Mesendoderm (in vitro differentiated cells): ENCODE measurements at regions not wholly inside any gene's neighbourhood (a gene's known extent, or its start where the extent isn't known, plus 50 kb on each side); places are given as distances from the start of the nearest gene placed in this dataset.

Experiments
- DNase-seq: peaks from one replicate; pipeline ENCODE4 v3.0.0; 2013
- H2AK5ac ChIP-seq: 2 replicates; pipeline ENCODE4 v1.6.1; 2013; ENCODE audit warnings: low read length, inconsistent platforms
- H2BK120ac ChIP-seq: 2 replicates; pipeline ENCODE4 v1.6.1; 2013; ENCODE audit warnings: low read depth, mild to moderate bottlenecking, low read length, moderate library complexity, mixed read lengths
- H2BK15ac ChIP-seq: replicated peaks from 2 replicates; pipeline ENCODE4 v1.6.1; 2013; ENCODE audit warnings: low read depth, mild to moderate bottlenecking, moderate library complexity
- H2BK5ac ChIP-seq: 2 replicates; pipeline ENCODE4 v1.6.1; 2013; ENCODE audit warnings: low read length, inconsistent platforms
- H3K18ac ChIP-seq: 2 replicates; pipeline ENCODE4 v1.6.1; 2013; ENCODE audit warnings: mild to moderate bottlenecking, low read length, mixed read lengths
- H3K23ac ChIP-seq: one replicate; pipeline ENCODE4 v1.6.1; 2013; ENCODE audit warnings: low read length
- H3K27ac ChIP-seq: 2 replicates; pipeline ENCODE4 v1.5.1; 2013; ENCODE audit warnings: low read depth, mild to moderate bottlenecking, inconsistent platforms, low read length, moderate library complexity
- H3K27me3 ChIP-seq: 2 replicates; pipeline ENCODE4 v1.6.1; 2013; ENCODE audit warnings: low read length, control low read depth, mild to moderate bottlenecking, inconsistent platforms; ENCODE audit not compliant: insufficient read depth, poor library complexity
- H3K36me3 ChIP-seq: 2 replicates; pipeline ENCODE4 v1.6.1; 2013; ENCODE audit warnings: low read length, inconsistent platforms; ENCODE audit not compliant: control insufficient read depth, insufficient read depth
- H3K4ac ChIP-seq: one replicate; pipeline ENCODE4 v1.6.1; 2013; ENCODE audit warnings: low read depth, mild to moderate bottlenecking, low read length, moderate library complexity
- H3K4me1 ChIP-seq: 2 replicates; pipeline ENCODE4 v1.6.1; 2013; ENCODE audit warnings: low read depth, low read length, inconsistent platforms; ENCODE audit not compliant: control insufficient read depth
- H3K4me2 ChIP-seq: 2 replicates; pipeline ENCODE4 v1.6.1; 2013; ENCODE audit warnings: low read length
- H3K4me3 ChIP-seq: 2 replicates; pipeline ENCODE4 v1.5.1; 2013; ENCODE audit warnings: mild to moderate bottlenecking, low read length
- H3K56ac ChIP-seq: one replicate; pipeline ENCODE4 v1.6.1; 2013; ENCODE audit warnings: low read length
- H3K79me1 ChIP-seq: 2 replicates; pipeline ENCODE4 v1.6.1; 2013; ENCODE audit warnings: low read length, inconsistent platforms
- H3K79me2 ChIP-seq: 2 replicates; pipeline ENCODE4 v1.6.1; 2013; ENCODE audit warnings: mild to moderate bottlenecking, low read length; ENCODE audit not compliant: control insufficient read depth, insufficient read depth
- H3K9ac ChIP-seq: 2 replicates; pipeline ENCODE4 v1.6.1; 2013; ENCODE audit warnings: low read length, inconsistent platforms
- H4K5ac ChIP-seq: one replicate; pipeline ENCODE4 v1.6.1; 2013; ENCODE audit warnings: low read length
- H4K8ac ChIP-seq: one replicate; pipeline ENCODE4 v1.6.1; 2013; ENCODE audit warnings: low read depth, mild to moderate bottlenecking, control low read depth, low read length, moderate library complexity
- WGBS: extraction: QIAGEN DNeasy Blood & Tissue Kit; methylation state at CpG from one replicate; pipeline ENCODE4 v1.1.7; 2013; ENCODE audit warnings: low lambda C conversion rate, missing lambda C conversion rate; ENCODE audit not compliant: insufficient coverage; ENCODE audit errors: extremely low coverage; 5-methylcytosine and 5-hydroxymethylcytosine counted together

- WGBS, result no CpG with 5 or more reads among the region's 4 CpGs
- no peak for DNase-seq
Measured at GRCh38 chr20:60209048-60209447, 250.8 kb downstream of the CDH26 start.

GRCh38 chr20:60210779-60211617, 252.8 kb downstream of the CDH26 start:
- Histone ChIP-seq H3K27ac (no peak overlapping the region), H2AK5ac (no peak overlapping the region)

More at GRCh38 chr20:60209048-60209447, 250.8 kb downstream of the CDH26 start:
- H3K9ac ChIP-seq, result no peak overlapping the region
- H3K56ac ChIP-seq, result no peak overlapping the region
- H3K4me3 ChIP-seq, result no peak overlapping the region
- no peak overlapping the region for H2BK15ac ChIP-seq
- H3K4me2 ChIP-seq, result no peak overlapping the region
- no peaks in the 10 kb centered on the region for H3K36me3 ChIP-seq
- H3K79me2 ChIP-seq, result no peaks in the 10 kb centered on the region
- no peaks in the 10 kb centered on the region for H3K79me1 ChIP-seq
- no peaks in the 10 kb centered on the region for H3K4me1 ChIP-seq
- no peak overlapping the region for H4K8ac ChIP-seq
- no peak overlapping the region for H3K18ac ChIP-seq
- no peak overlapping the region for H4K5ac ChIP-seq
- no peak overlapping the region for H3K27ac ChIP-seq
- H2AK5ac ChIP-seq, result no peak overlapping the region
- H3K23ac ChIP-seq, result no peak overlapping the region
- no peak overlapping the region for H2BK120ac ChIP-seq
- no peaks in the 10 kb centered on the region for H3K27me3 ChIP-seq
- no peak overlapping the region for H2BK5ac ChIP-seq
- H3K4ac ChIP-seq, result no peak overlapping the region

GRCh38 chr20:60211618-60212463, 253.6 kb downstream of the CDH26 start:
- peak overlapping the region; percentile 31 for H3K56ac ChIP-seq
- no peak overlapping the region for H2BK15ac ChIP-seq
- H3K9ac ChIP-seq, result no peak overlapping the region
- H3K79me1 ChIP-seq, result no peaks in the 10 kb centered on the region
- no peaks in the 10 kb centered on the region for H3K27me3 ChIP-seq
- WGBS, result no CpG with 5 or more reads among the region's 18 CpGs
- H3K4me1 ChIP-seq, result no peaks in the 10 kb centered on the region
- no peak overlapping the region for H2AK5ac ChIP-seq
- no peak for DNase-seq
- H4K5ac ChIP-seq, result no peak overlapping the region
- H3K27ac ChIP-seq, result no peak overlapping the region
- no peak overlapping the region for H2BK120ac ChIP-seq
- H2BK5ac ChIP-seq, result no peak overlapping the region
- no peak overlapping the region for H4K8ac ChIP-seq
- no peak overlapping the region for H3K4me2 ChIP-seq
- H3K4ac ChIP-seq, result no peak overlapping the region
- H3K18ac ChIP-seq, result no peak overlapping the region
- no peak overlapping the region for H3K4me3 ChIP-seq
- H3K23ac ChIP-seq, result no peak overlapping the region
- no peaks in the 10 kb centered on the region for H3K79me2 ChIP-seq
- no peaks in the 10 kb centered on the region for H3K36me3 ChIP-seq

More at GRCh38 chr20:60210779-60211617, 252.8 kb downstream of the CDH26 start:
- Histone ChIP-seq H4K5ac (no peak overlapping the region), H3K18ac (no peak overlapping the region), H3K4me1 (no peaks in the 10 kb centered on the region), H2BK5ac (no peak overlapping the region), H2BK15ac (no peak overlapping the region), H3K56ac (no peak overlapping the region), H3K9ac (no peak overlapping the region), H3K79me1 (no peaks in the 10 kb centered on the region), H3K36me3 (no peaks in the 10 kb centered on the region), H2BK120ac (no peak overlapping the region), H3K27me3 (no peaks in the 10 kb centered on the region), H3K4me3 (no peak overlapping the region), H3K4me2 (no peak overlapping the region), H3K4ac (no peak overlapping the region), H3K79me2 (no peaks in the 10 kb centered on the region), H3K23ac (no peak overlapping the region), H4K8ac (no peak overlapping the region)
- WGBS, result no CpG with 5 or more reads among the region's 25 CpGs
- peak; percentile 71 for DNase-seq

- no peak overlapping the region for H3K27ac ChIP-seq
Measured at GRCh38 chr20:60212695-60213094, 254.5 kb downstream of the CDH26 start.

GRCh38 chr20:60213126-60213893, 255.1 kb downstream of the CDH26 start:
- Histone ChIP-seq H3K56ac (no peak overlapping the region), H3K27ac (no peak overlapping the region), H4K5ac (no peak overlapping the region), H3K4me2 (no peak overlapping the region), H3K36me3 (no peaks in the 10 kb centered on the region), H3K4me1 (no peaks in the 10 kb centered on the region), H3K9ac (no peak overlapping the region), H3K4ac (no peak overlapping the region), H2BK5ac (no peak overlapping the region), H3K79me2 (no peaks in the 10 kb centered on the region), H2AK5ac (no peak overlapping the region), H3K18ac (no peak overlapping the region), H3K4me3 (no peak overlapping the region), H3K79me1 (no peaks in the 10 kb centered on the region), H2BK15ac (no peak overlapping the region), H3K27me3 (no peaks in the 10 kb centered on the region), H4K8ac (no peak overlapping the region), H3K23ac (no peak overlapping the region), H2BK120ac (no peak overlapping the region)
- no peak for DNase-seq
- WGBS, result no CpG with 5 or more reads among the region's 14 CpGs

More at GRCh38 chr20:60212695-60213094, 254.5 kb downstream of the CDH26 start:
- Histone ChIP-seq H3K56ac (no peak overlapping the region), H3K4ac (no peak overlapping the region), H2BK5ac (no peak overlapping the region), H3K36me3 (no peaks in the 10 kb centered on the region), H3K79me1 (no peaks in the 10 kb centered on the region), H3K79me2 (no peaks in the 10 kb centered on the region), H3K4me3 (no peak overlapping the region), H2BK120ac (no peak overlapping the region), H3K4me2 (no peak overlapping the region), H3K9ac (no peak overlapping the region), H4K8ac (no peak overlapping the region), H3K27me3 (no peaks in the 10 kb centered on the region), H3K23ac (no peak overlapping the region), H3K18ac (no peak overlapping the region), H3K4me1 (no peaks in the 10 kb centered on the region), H2AK5ac (no peak overlapping the region), H2BK15ac (no peak overlapping the region), H4K5ac (no peak overlapping the region)
- WGBS, result no CpG with 5 or more reads among the region's 3 CpGs
- no peak for DNase-seq
